Activated naive CD8-positive, alpha-beta T cell treated with anti-CD3 and anti-CD28 coated beads for 36 hours (primary cell): ENCODE measurements at regions not wholly inside any gene's neighbourhood (a gene's known extent, or its start where the extent isn't known, plus 50 kb on each side); places are given as distances from the start of the nearest gene placed in this dataset.
"Not testable (repeated sequence)": the region's sequence is repeated elsewhere in the genome, so short reads cannot be mapped to it uniquely, and the experiment has no call there.

Source experiments
- DNase-seq: peaks from one replicate; pipeline ENCODE4 v3.0.0; 2021
- H3K27ac Mint-ChIP-seq: one replicate; pipeline ENCODE4 v1.8.0; 2022; ENCODE audit warnings: mild to moderate bottlenecking, moderate library complexity, mixed read lengths
- H3K27me3 Mint-ChIP-seq: one replicate; pipeline ENCODE4 v1.8.0; 2022; ENCODE audit warnings: mild to moderate bottlenecking, mixed read lengths
- H3K36me3 Mint-ChIP-seq: one replicate; pipeline ENCODE4 v1.8.0; 2021; ENCODE audit warnings: mild to moderate bottlenecking, mixed read lengths
- H3K4me1 Mint-ChIP-seq: one replicate; pipeline ENCODE4 v1.8.0; 2021; ENCODE audit warnings: mixed read lengths
- H3K4me3 Mint-ChIP-seq: one replicate; pipeline ENCODE4 v1.8.0; 2022; ENCODE audit warnings: mild to moderate bottlenecking, moderate library complexity, mixed read lengths
- H3K9me3 Mint-ChIP-seq: one replicate; pipeline ENCODE4 v1.8.0; 2022; ENCODE audit warnings: mixed read lengths

- H3K27me3 Mint-ChIP-seq: no peaks in the 10 kb centered on the region
- H3K9me3 Mint-ChIP-seq: no peaks in the 10 kb centered on the region
- H3K27ac Mint-ChIP-seq: no peak overlapping the region
- H3K4me1 Mint-ChIP-seq: no peaks in the 10 kb centered on the region
- H3K4me3 Mint-ChIP-seq: no peak overlapping the region
- DNase-seq: no peak
- H3K36me3 Mint-ChIP-seq: no peaks in the 10 kb centered on the region
These were observed 155.4 kb upstream of the SVIL start for GRCh38 chr10:29790207-29790606.

GRCh38 chr10:29788113-29788512, 153.3 kb upstream of the SVIL start:
- Mint-ChIP-seq H3K27me3 (no peaks in the 10 kb centered on the region), H3K4me3 (no peak overlapping the region), H3K27ac (no peak overlapping the region), H3K9me3 (no peaks in the 10 kb centered on the region), H3K36me3 (no peaks in the 10 kb centered on the region), H3K4me1 (peaks cover 2% of the 10 kb centered on the region)
- no peak for DNase-seq

- no peak for DNase-seq
- Mint-ChIP-seq H3K27me3 (peaks cover 11% of the 10 kb centered on the region), H3K4me1 (peaks cover 2% of the 10 kb centered on the region), H3K36me3 (no peaks in the 10 kb centered on the region), H3K27ac (no peak overlapping the region), H3K4me3 (no peak overlapping the region), H3K9me3 (no peaks in the 10 kb centered on the region)
These were observed 150.9 kb upstream of the SVIL start for GRCh38 chr10:29785701-29786100.

- Mint-ChIP-seq H3K9me3 (no peaks in the 10 kb centered on the region), H3K4me3 (no peak overlapping the region), H3K27me3 (peaks cover 11% of the 10 kb centered on the region), H3K36me3 (no peaks in the 10 kb centered on the region), H3K27ac (no peak overlapping the region), H3K4me1 (peaks cover 2% of the 10 kb centered on the region)
- no peak for DNase-seq
These were observed 149.5 kb upstream of the SVIL start for GRCh38 chr10:29784175-29784773.

- Mint-ChIP-seq H3K36me3 (no peaks in the 10 kb centered on the region), H3K9me3 (no peaks in the 10 kb centered on the region), H3K27me3 (peaks cover 11% of the 10 kb centered on the region), H3K4me1 (peaks cover 2% of the 10 kb centered on the region), H3K4me3 (no peak overlapping the region), H3K27ac (no peak overlapping the region)
- DNase-seq: no peak
These were observed 148.6 kb upstream of the SVIL start for GRCh38 chr10:29783201-29783947.

- Mint-ChIP-seq H3K36me3 (no peaks in the 10 kb centered on the region), H3K27me3 (peaks cover 20% of the 10 kb centered on the region), H3K4me3 (no peak overlapping the region), H3K27ac (no peak overlapping the region), H3K9me3 (no peaks in the 10 kb centered on the region), H3K4me1 (peaks cover 2% of the 10 kb centered on the region)
- DNase-seq: no peak
These were observed 145.9 kb upstream of the SVIL start for GRCh38 chr10:29780639-29781038.

GRCh38 chr10:29780096-29780495, 145.3 kb upstream of the SVIL start:
- no peak overlapping the region for H3K27ac Mint-ChIP-seq
- H3K4me3 Mint-ChIP-seq: no peak overlapping the region
- H3K27me3 Mint-ChIP-seq: peaks cover 23% of the 10 kb centered on the region
- DNase-seq: no peak
- H3K4me1 Mint-ChIP-seq: peaks cover 2% of the 10 kb centered on the region
- H3K36me3 Mint-ChIP-seq: no peaks in the 10 kb centered on the region
- H3K9me3 Mint-ChIP-seq: no peaks in the 10 kb centered on the region

GRCh38 chr10:29776246-29776645, 141.5 kb upstream of the SVIL start:
- no peak for DNase-seq
- no peak overlapping the region for H3K27ac Mint-ChIP-seq
- H3K27me3 Mint-ChIP-seq: peaks cover 22% of the 10 kb centered on the region
- H3K9me3 Mint-ChIP-seq: peaks cover 2% of the 10 kb centered on the region
- H3K4me1 Mint-ChIP-seq: peaks cover 6% of the 10 kb centered on the region
- H3K4me3 Mint-ChIP-seq: no peak overlapping the region
- H3K36me3 Mint-ChIP-seq: peaks cover 2% of the 10 kb centered on the region

- peaks cover 6% of the 10 kb centered on the region for H3K4me1 Mint-ChIP-seq
- H3K27me3 Mint-ChIP-seq: peaks cover 22% of the 10 kb centered on the region
- H3K4me3 Mint-ChIP-seq: no peak overlapping the region
- H3K36me3 Mint-ChIP-seq: peaks cover 2% of the 10 kb centered on the region
- H3K9me3 Mint-ChIP-seq: peaks cover 2% of the 10 kb centered on the region
- no peak overlapping the region for H3K27ac Mint-ChIP-seq
- no peak for DNase-seq
These were observed 139.7 kb upstream of the SVIL start for GRCh38 chr10:29774475-29774874.

- H3K9me3 Mint-ChIP-seq: peaks cover 2% of the 10 kb centered on the region
- peaks cover 6% of the 10 kb centered on the region for H3K4me1 Mint-ChIP-seq
- H3K36me3 Mint-ChIP-seq: peaks cover 2% of the 10 kb centered on the region
- DNase-seq: no peak
- H3K27ac Mint-ChIP-seq: no peak overlapping the region
- no peak overlapping the region for H3K4me3 Mint-ChIP-seq
- H3K27me3 Mint-ChIP-seq: peaks cover 22% of the 10 kb centered on the region
These were observed 138.9 kb upstream of the SVIL start for GRCh38 chr10:29773675-29774091.

- H3K27me3 Mint-ChIP-seq: peaks cover 22% of the 10 kb centered on the region
- H3K4me1 Mint-ChIP-seq: peaks cover 6% of the 10 kb centered on the region
- peaks cover 2% of the 10 kb centered on the region for H3K9me3 Mint-ChIP-seq
- no peak overlapping the region for H3K27ac Mint-ChIP-seq
- H3K4me3 Mint-ChIP-seq: peak overlapping the region; percentile 56
- peaks cover 2% of the 10 kb centered on the region for H3K36me3 Mint-ChIP-seq
- no peak for DNase-seq
These were observed 137.6 kb upstream of the SVIL start for GRCh38 chr10:29772403-29772802.

GRCh38 chr10:29771376-29771775, 136.6 kb upstream of the SVIL start:
- Mint-ChIP-seq H3K9me3 (peaks cover 2% of the 10 kb centered on the region), H3K36me3 (peaks cover 2% of the 10 kb centered on the region), H3K27ac (no peak overlapping the region), H3K4me1 (peaks cover 6% of the 10 kb centered on the region), H3K4me3 (no peak overlapping the region), H3K27me3 (peaks cover 17% of the 10 kb centered on the region)
- DNase-seq: no peak

GRCh38 chr10:29769277-29769676, 134.5 kb upstream of the SVIL start:
- not testable (repeated sequence) for DNase-seq, H3K36me3 Mint-ChIP-seq, H3K4me3 Mint-ChIP-seq, H3K27me3 Mint-ChIP-seq, H3K4me1 Mint-ChIP-seq, H3K27ac Mint-ChIP-seq, H3K9me3 Mint-ChIP-seq

- H3K9me3 Mint-ChIP-seq: no peaks in the 10 kb centered on the region
- peaks cover 7% of the 10 kb centered on the region for H3K27me3 Mint-ChIP-seq
- H3K4me3 Mint-ChIP-seq: no peak overlapping the region
- peaks cover 6% of the 10 kb centered on the region for H3K4me1 Mint-ChIP-seq
- peaks cover 2% of the 10 kb centered on the region for H3K36me3 Mint-ChIP-seq
- DNase-seq: no peak
- no peak overlapping the region for H3K27ac Mint-ChIP-seq
These were observed 133.2 kb upstream of the SVIL start for GRCh38 chr10:29767968-29768367.

- DNase-seq: no peak
- Mint-ChIP-seq H3K27me3 (peaks cover 4% of the 10 kb centered on the region), H3K4me3 (no peak overlapping the region), H3K36me3 (no peaks in the 10 kb centered on the region), H3K4me1 (no peaks in the 10 kb centered on the region), H3K9me3 (no peaks in the 10 kb centered on the region), H3K27ac (no peak overlapping the region)
These were observed 132.0 kb upstream of the SVIL start for GRCh38 chr10:29766753-29767152.

- Mint-ChIP-seq H3K27me3 (peaks cover 4% of the 10 kb centered on the region), H3K27ac (no peak overlapping the region), H3K4me1 (no peaks in the 10 kb centered on the region)
These were observed 130.6 kb upstream of the SVIL start for GRCh38 chr10:29765330-29765729.

More at GRCh38 chr10:29765330-29765729, 130.6 kb upstream of the SVIL start:
- Mint-ChIP-seq H3K36me3 (no peaks in the 10 kb centered on the region), H3K4me3 (no peak overlapping the region), H3K9me3 (no peaks in the 10 kb centered on the region)
- DNase-seq: no peak
